WTC11 (cell line): ENCODE measurements at regions not wholly inside any gene's neighbourhood (a gene's known extent, or its start where the extent isn't known, plus 50 kb on each side); places are given as distances from the start of the nearest gene placed in this dataset.

ENCODE experiments used
- ATAC-seq: fragments of 200-7000 bp; cut with Tn5 transposase; 2 replicates; pipeline ENCODE4 v1.10.0; 2021; ENCODE audit warnings: mild to moderate bottlenecking, moderate library complexity
- CTCF ChIA-PET: fragments of 300-600 bp; sonication (Branson Sonifier 250); formaldehyde crosslinking; loops from one replicate; lab custom pipeline; 2021; ENCODE audit warnings: antibody characterized with exemption; lab: Charles Lee
- POLR2A ChIA-PET: fragments of 350-600 bp; sonication (Branson Sonifier 250); formaldehyde crosslinking; loops from one replicate; lab custom pipeline; 2021; ENCODE audit warnings: antibody characterized with exemption; lab: Charles Lee
- DNase-seq: peaks from one replicate; pipeline ENCODE4 v3.0.0; 2021; ENCODE audit warnings: low spot score
- H3K27ac Mint-ChIP-seq: 2 replicates; pipeline ENCODE4 v1.8.0; 2021; ENCODE audit warnings: mixed read lengths
- H3K27me3 Mint-ChIP-seq: 2 replicates; pipeline ENCODE4 v1.8.0; 2021; ENCODE audit warnings: low read depth, mild to moderate bottlenecking, moderate library complexity, mixed read lengths
- H3K36me3 Mint-ChIP-seq: 2 replicates; pipeline ENCODE4 v1.8.0; 2021; ENCODE audit warnings: mixed read lengths
- H3K4me1 Mint-ChIP-seq: 2 replicates; pipeline ENCODE4 v1.8.0; 2022; ENCODE audit warnings: mixed read lengths
- H3K4me3 Mint-ChIP-seq: 2 replicates; pipeline ENCODE4 v1.8.0; 2021; ENCODE audit warnings: mild to moderate bottlenecking, moderate library complexity, mixed read lengths
- H3K9me3 Mint-ChIP-seq: 2 replicates; pipeline ENCODE4 v1.8.0; 2021; ENCODE audit warnings: mixed read lengths
- ATF1 ChIP-seq: sonication (generic); formaldehyde crosslinking; IDR thresholded peaks from 2 replicates; pipeline ENCODE4 v1.8.1; 2023; ENCODE audit warnings: mild to moderate bottlenecking, moderate library complexity, missing genetic modification reagents
- ATF2 ChIP-seq: sonication (generic); formaldehyde crosslinking; IDR thresholded peaks from 2 replicates; pipeline ENCODE4 v1.8.1; 2022; ENCODE audit warnings: low read depth, missing genetic modification reagents, borderline replicate concordance
- ATF6 ChIP-seq: sonication (generic); formaldehyde crosslinking; IDR thresholded peaks from 2 replicates; pipeline ENCODE4 v1.8.1; 2023; ENCODE audit warnings: mild to moderate bottlenecking, missing genetic modification reagents
- FOXJ3 ChIP-seq: sonication (generic); formaldehyde crosslinking; IDR thresholded peaks from 2 replicates; pipeline ENCODE4 v1.9.0; 2021; ENCODE audit warnings: missing genetic modification reagents, mild to moderate bottlenecking, borderline replicate concordance
- FOXP4 ChIP-seq: sonication (generic); formaldehyde crosslinking; IDR thresholded peaks from 2 replicates; pipeline ENCODE4 v1.8.0; 2022; ENCODE audit warnings: mild to moderate bottlenecking, missing genetic modification reagents
- JAZF1 ChIP-seq: fragments of 250-450 bp; sonication (Bioruptor Pico); IDR thresholded peaks from 2 replicates; pipeline ENCODE4 v1.9.0; 2021; ENCODE audit warnings: moderate library complexity, mild to moderate bottlenecking, inconsistent platforms
- MAX ChIP-seq: sonication (generic); formaldehyde crosslinking; IDR thresholded peaks from 2 replicates; pipeline ENCODE4 v1.8.0; 2022; ENCODE audit warnings: mild to moderate bottlenecking, missing genetic modification reagents
- NFYB ChIP-seq: sonication (generic); formaldehyde crosslinking; conservative IDR thresholded peaks from 2 replicates; pipeline ENCODE4 v1.8.0; 2022; ENCODE audit warnings: low read depth, missing genetic modification reagents
- NR1H2 ChIP-seq: sonication (generic); formaldehyde crosslinking; IDR thresholded peaks from 2 replicates; pipeline ENCODE4 v1.9.0; 2021; ENCODE audit warnings: mild to moderate bottlenecking, moderate library complexity, missing genetic modification reagents
- PRDM15 ChIP-seq: sonication (generic); formaldehyde crosslinking; IDR thresholded peaks from 2 replicates; pipeline ENCODE4 v1.8.0; 2022; ENCODE audit warnings: missing genetic modification reagents
- PREB ChIP-seq: sonication (generic); formaldehyde crosslinking; IDR thresholded peaks from 2 replicates; pipeline ENCODE4 v1.8.1; 2022; ENCODE audit warnings: mild to moderate bottlenecking, missing genetic modification reagents, moderate library complexity, borderline replicate concordance
- SP1 ChIP-seq: sonication (generic); formaldehyde crosslinking; conservative IDR thresholded peaks from 2 replicates; pipeline ENCODE4 v1.8.1; 2022; ENCODE audit warnings: missing genetic modification reagents
- USF1 ChIP-seq: sonication (generic); formaldehyde crosslinking; IDR thresholded peaks from 2 replicates; pipeline ENCODE4 v1.8.0; 2022; ENCODE audit warnings: mild to moderate bottlenecking, missing genetic modification reagents
- ZNF396 ChIP-seq: fragments of 250-450 bp; sonication (Bioruptor Pico); IDR thresholded peaks from 2 replicates; pipeline ENCODE4 v1.8.0; 2021; ENCODE audit warnings: mild to moderate bottlenecking, moderate library complexity, borderline replicate concordance

GRCh38 chr22:48947636-48948035 is 880.0 kb downstream of the BRD1 start:
- TF ChIP-seq NFYB (CRISPR knock-in tag), result no peak
- TF ChIP-seq JAZF1, result no peak
- no peak for TF ChIP-seq USF1 (CRISPR knock-in tag)
- TF ChIP-seq SP1 (CRISPR knock-in tag), result no peak
- no peak for TF ChIP-seq ATF2 (CRISPR knock-in tag)
- no peak for TF ChIP-seq ATF6 (CRISPR knock-in tag)
- TF ChIP-seq ZNF396 (CRISPR knock-in tag), result no peak
- TF ChIP-seq MAX (CRISPR knock-in tag), result no peak
- no peak for TF ChIP-seq NR1H2
- TF ChIP-seq FOXJ3 (CRISPR knock-in tag), result no peak
- TF ChIP-seq PRDM15 (CRISPR knock-in tag), result no peak
- no peak for TF ChIP-seq PREB (CRISPR knock-in tag)
- no peak for TF ChIP-seq ATF1
- TF ChIP-seq FOXP4, result no peak
- CTCF ChIA-PET, result no interaction called here
- Mint-ChIP-seq H3K4me1 (0 out of 2 replicates have a peak, but pooled peaks cover 5% of the 10 kb centered on the region), H3K9me3 (no peaks in the 10 kb centered on the region), H3K36me3 (no peaks in the 10 kb centered on the region), H3K27me3 (no peaks in the 10 kb centered on the region; the same call in 1 of the 2 replicates), H3K27ac (no peak overlapping the region), H3K4me3 (no peak overlapping the region)
- DNase-seq (no peak), ATAC-seq (no peak)
- POLR2A ChIA-PET, result no interaction called here
